Mammary epithelial cell (primary cell): ENCODE measurements at regions not wholly inside any gene's neighbourhood (a gene's known extent, or its start where the extent isn't known, plus 50 kb on each side); places are given as distances from the start of the nearest gene placed in this dataset.

Experiments
- EZH2 ChIP-seq: IDR thresholded peaks from 2 replicates; pipeline ENCODE4 v1.6.1; 2012; ENCODE audit warnings: low read length, inconsistent platforms, borderline replicate concordance
- TF ChIP-seq, protein P1 (sequence below), 2 donors: IDR thresholded peaks in 1 of 2; conservative IDR thresholded peaks in 1 of 2; 2 replicates each; pipeline ENCODE4 v1.5.1; 2011 to 2012; ENCODE audit warnings: inconsistent platforms in 2 of 2, low read length in 2 of 2, mild to moderate bottlenecking in 2 of 2, control low read depth in 1 of 2, low read depth in 1 of 2; ENCODE audit not compliant: insufficient read depth in 1 of 2; ENCODE audit errors: extremely low read depth in 1 of 2

DNA sequence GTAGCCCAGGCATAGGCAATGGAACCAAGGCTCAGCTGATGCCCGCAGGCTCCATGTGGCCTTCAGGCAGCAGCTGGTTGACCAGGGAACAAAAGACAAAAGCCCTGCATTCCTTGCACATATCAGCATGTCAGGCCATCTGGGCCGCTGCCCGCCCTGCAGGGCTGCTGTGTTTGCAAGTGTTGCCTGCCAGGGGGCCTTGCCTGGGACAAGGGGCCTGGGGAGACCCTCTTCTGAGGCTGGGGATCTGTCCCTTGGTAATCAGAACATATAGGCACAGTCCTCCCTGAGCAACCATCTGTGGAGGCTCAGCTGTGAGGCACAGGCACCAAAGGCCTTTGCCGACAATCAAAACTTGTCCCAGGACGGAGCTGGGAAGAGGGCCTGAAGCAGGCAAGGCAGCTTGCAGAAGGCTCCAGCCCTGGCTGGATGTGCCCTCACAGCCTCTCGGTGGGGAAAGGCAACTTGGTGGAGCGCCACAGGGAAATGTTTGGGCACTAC, 138.2 kb downstream of the TPRA1 start:
- TF ChIP-seq EZH2, result no peak
- TF ChIP-seq, protein P1, sequence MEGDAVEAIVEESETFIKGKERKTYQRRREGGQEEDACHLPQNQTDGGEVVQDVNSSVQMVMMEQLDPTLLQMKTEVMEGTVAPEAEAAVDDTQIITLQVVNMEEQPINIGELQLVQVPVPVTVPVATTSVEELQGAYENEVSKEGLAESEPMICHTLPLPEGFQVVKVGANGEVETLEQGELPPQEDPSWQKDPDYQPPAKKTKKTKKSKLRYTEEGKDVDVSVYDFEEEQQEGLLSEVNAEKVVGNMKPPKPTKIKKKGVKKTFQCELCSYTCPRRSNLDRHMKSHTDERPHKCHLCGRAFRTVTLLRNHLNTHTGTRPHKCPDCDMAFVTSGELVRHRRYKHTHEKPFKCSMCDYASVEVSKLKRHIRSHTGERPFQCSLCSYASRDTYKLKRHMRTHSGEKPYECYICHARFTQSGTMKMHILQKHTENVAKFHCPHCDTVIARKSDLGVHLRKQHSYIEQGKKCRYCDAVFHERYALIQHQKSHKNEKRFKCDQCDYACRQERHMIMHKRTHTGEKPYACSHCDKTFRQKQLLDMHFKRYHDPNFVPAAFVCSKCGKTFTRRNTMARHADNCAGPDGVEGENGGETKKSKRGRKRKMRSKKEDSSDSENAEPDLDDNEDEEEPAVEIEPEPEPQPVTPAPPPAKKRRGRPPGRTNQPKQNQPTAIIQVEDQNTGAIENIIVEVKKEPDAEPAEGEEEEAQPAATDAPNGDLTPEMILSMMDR (conservative IDR thresholded peaks at IDR 0.05 in 1 of 2, IDR thresholded peaks at IDR 0.05 in 1 of 2; ENCODE audit: extremely low read depth in 1 of 2, insufficient read depth in 1 of 2, low read depth in 1 of 2, low read length in 2 of 2), result no peak
